ENCODE measurements at regions not wholly inside any gene's neighbourhood (a gene's known extent, or its start where the extent isn't known, plus 50 kb on each side); places are given as distances from the start of the nearest gene placed in this dataset.

GRCh38 chr4:164483711-164484110 is 270.2 kb upstream of the SMIM31 start:
- TF ChIP-seq CTCF (IDR thresholded peaks at IDR 0.05), result no peak
- TF ChIP-seq POLR2A (IDR thresholded peaks at IDR 0.05), result no peak
- intact Hi-C loops (cut with DNase I; ENCODE audit: low total_unique reads), result no loop called here
- no peaks in the 10 kb centered on the region for H3K27me3 ChIP-seq
- DNase-seq, result no peak
- no peak overlapping the region for H3K4me3 ChIP-seq
- no peak overlapping the region for H3K27ac ChIP-seq
- no peaks in the 10 kb centered on the region for H3K9me3 ChIP-seq
- WGBS, 2 donors, result 69 to 76% methylated on average over 5 of the region's 5 CpGs
- no peaks in the 10 kb centered on the region for H3K4me1 ChIP-seq
- H3K36me3 ChIP-seq (ENCODE audit: low read depth, missing control alignments), result no peaks in the 10 kb centered on the region

- no peaks in the 10 kb centered on the region for H3K27me3 ChIP-seq
- H3K4me1 ChIP-seq, result no peaks in the 10 kb centered on the region
- DNase-seq, result no peak
- no peaks in the 10 kb centered on the region for H3K9me3 ChIP-seq
- H3K36me3 ChIP-seq (ENCODE audit: low read depth, missing control alignments), result no peaks in the 10 kb centered on the region
- intact Hi-C loops (cut with DNase I; ENCODE audit: low total_unique reads), result no loop called here
- WGBS, 2 donors, result 77 to 91% methylated on average over 1 of the region's 1 CpG
- H3K27ac ChIP-seq, result no peak overlapping the region
- no peak for TF ChIP-seq POLR2A (IDR thresholded peaks at IDR 0.05)
- TF ChIP-seq CTCF (IDR thresholded peaks at IDR 0.05), result no peak
- H3K4me3 ChIP-seq, result no peak overlapping the region
These were observed 269.4 kb upstream of the SMIM31 start for GRCh38 chr4:164484551-164484950.

GRCh38 chr4:164485136-164485535 is 268.8 kb upstream of the SMIM31 start:
- no peaks in the 10 kb centered on the region for H3K36me3 ChIP-seq (ENCODE audit: low read depth, missing control alignments)
- no peak for TF ChIP-seq POLR2A (IDR thresholded peaks at IDR 0.05)
- no peak for TF ChIP-seq CTCF (IDR thresholded peaks at IDR 0.05)
- no peak for DNase-seq
- WGBS, 2 donors, result 78 to 79% methylated on average over 1 of the region's 1 CpG
- no peaks in the 10 kb centered on the region for H3K27me3 ChIP-seq
- no peak overlapping the region for H3K4me3 ChIP-seq
- H3K27ac ChIP-seq, result no peak overlapping the region
- no peaks in the 10 kb centered on the region for H3K4me1 ChIP-seq
- H3K9me3 ChIP-seq, result no peaks in the 10 kb centered on the region
- intact Hi-C loops (cut with DNase I; ENCODE audit: low total_unique reads), result no loop called here

GRCh38 chr4:164488114-164488513 is 265.8 kb upstream of the SMIM31 start:
- DNase-seq, result no peak
- intact Hi-C loops (cut with DNase I; ENCODE audit: low total_unique reads), result no loop called here
- H3K9me3 ChIP-seq, result no peaks in the 10 kb centered on the region
- no peak overlapping the region for H3K4me3 ChIP-seq
- no peaks in the 10 kb centered on the region for H3K27me3 ChIP-seq
- no peak overlapping the region for H3K27ac ChIP-seq
- H3K4me1 ChIP-seq, result no peaks in the 10 kb centered on the region
- 37 to 49% methylated on average over 3 of the region's 3 CpGs for WGBS, 2 donors
- no peak for TF ChIP-seq POLR2A (IDR thresholded peaks at IDR 0.05)
- no peak for TF ChIP-seq CTCF (IDR thresholded peaks at IDR 0.05)
- no peaks in the 10 kb centered on the region for H3K36me3 ChIP-seq (ENCODE audit: low read depth, missing control alignments)

- DNase-seq, result no peak
- Histone ChIP-seq H3K4me3 (no peak overlapping the region), H3K27ac (no peak overlapping the region), H3K9me3 (no peaks in the 10 kb centered on the region), H3K4me1 (no peaks in the 10 kb centered on the region), H3K27me3 (no peaks in the 10 kb centered on the region), H3K36me3 (ENCODE audit: low read depth, missing control alignments) (no peaks in the 10 kb centered on the region)
- intact Hi-C loops (cut with DNase I; ENCODE audit: low total_unique reads), result no loop called here
- TF ChIP-seq POLR2A (IDR thresholded peaks at IDR 0.05) (no peak), CTCF (IDR thresholded peaks at IDR 0.05) (no peak)
These were observed 252.9 kb upstream of the SMIM31 start for GRCh38 chr4:164501074-164501473.
